AG04450 (cell line): ENCODE measurements at regions not wholly inside any gene's neighbourhood (a gene's known extent, or its start where the extent isn't known, plus 50 kb on each side); places are given as distances from the start of the nearest gene placed in this dataset.

ENCODE experiments used
- CTCF ChIA-PET: fragments of 300-600, 350-600 bp; formaldehyde crosslinking; extraction: SDS; loops from one replicate; lab custom pipeline; 2022; ENCODE audit warnings: antibody characterized with exemption, inconsistent platforms; lab: Charles Lee
- POLR2A ChIA-PET: fragments of 350-600 bp; formaldehyde crosslinking; extraction: SDS; loops from one replicate; lab custom pipeline; 2021; ENCODE audit warnings: antibody characterized with exemption, inconsistent platforms; lab: Yijun Ruan, JAX
- DNase-seq: peaks from one replicate; pipeline ENCODE4 v3.0.0-alpha.2; 2011; ENCODE audit warnings: low read depth, low spot score
- H3K27ac ChIP-seq: one replicate; pipeline ENCODE4 v1.5.1; 2012; ENCODE audit warnings: low read depth, low read length, control low read depth
- H3K27me3 ChIP-seq: one replicate; pipeline ENCODE4 v1.6.0; 2012; ENCODE audit warnings: low read length; ENCODE audit not compliant: control insufficient read depth, insufficient read depth
- H3K4me3 ChIP-seq: 2 replicates; pipeline ENCODE4 v1.5.1; 2011; ENCODE audit warnings: mild to moderate bottlenecking, low read depth, low read length, control low read depth
- H3K9me3 ChIP-seq: 2 replicates; pipeline ENCODE4 v1.5.1; 2012; ENCODE audit warnings: low read length; ENCODE audit not compliant: control insufficient read depth, insufficient read depth
- CTCF ChIP-seq: IDR thresholded peaks from 2 replicates; pipeline ENCODE4 v1.5.1; 2011; ENCODE audit warnings: low read depth, low read length, control low read depth, inconsistent platforms

DNA sequence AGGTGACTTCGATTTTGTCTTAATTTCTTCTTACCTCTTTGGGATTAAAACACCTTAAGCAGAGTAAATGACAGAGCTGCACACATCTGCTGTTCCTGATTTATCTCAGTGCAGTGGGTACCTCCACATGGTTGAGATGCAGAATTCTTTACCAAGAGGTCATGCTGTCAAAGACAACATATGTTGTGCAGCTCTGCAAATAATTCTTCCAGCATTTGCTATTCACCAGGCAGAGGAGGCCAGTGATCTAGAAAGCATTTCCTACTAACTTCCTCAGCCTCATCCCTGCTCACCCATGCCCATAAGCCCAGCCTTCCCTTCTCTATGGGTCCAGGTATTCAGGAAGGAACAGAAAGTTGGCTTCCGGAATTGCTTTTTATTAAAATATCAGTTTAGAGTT lies 109.3 kb downstream of the THBS2 start:
- TF ChIP-seq CTCF = no peak
- Histone ChIP-seq H3K27me3 (no peaks in the 10 kb centered on the region), H3K9me3 (no peaks in the 10 kb centered on the region; the same call in 1 of the 2 replicates), H3K4me3 (no peak overlapping the region), H3K27ac (no peak overlapping the region)
- ChIA-PET POLR2A (no interaction called here), CTCF (interaction anchor here (0.7 kb wide), 1 partner anchor 25 kb away, joined by 4 read pairs; no protein-coding TSS in a partner anchor)
- no peak for DNase-seq

DNA sequence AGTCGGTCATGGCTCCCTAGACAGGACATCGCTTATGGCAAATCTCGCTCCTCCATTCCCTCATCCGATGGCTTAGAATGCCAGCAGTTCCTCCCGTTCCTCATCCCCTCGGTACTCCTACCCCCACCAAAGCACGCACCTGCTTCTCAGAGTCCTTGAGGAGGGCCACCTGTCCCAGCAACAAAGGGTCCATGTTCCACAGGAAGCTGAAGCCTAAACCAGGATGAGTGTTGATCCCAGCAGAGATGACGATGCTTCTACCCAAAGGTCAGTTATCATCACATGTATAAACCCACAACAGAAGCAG lies 111.2 kb downstream of the THBS2 start:
- ChIA-PET CTCF (no interaction called here), POLR2A (no interaction called here)
- DNase-seq = no peak
- Histone ChIP-seq H3K9me3 (no peaks in the 10 kb centered on the region; the same call in 1 of the 2 replicates), H3K27ac (no peak overlapping the region), H3K4me3 (no peak overlapping the region), H3K27me3 (no peaks in the 10 kb centered on the region)
- no peak for TF ChIP-seq CTCF

DNA sequence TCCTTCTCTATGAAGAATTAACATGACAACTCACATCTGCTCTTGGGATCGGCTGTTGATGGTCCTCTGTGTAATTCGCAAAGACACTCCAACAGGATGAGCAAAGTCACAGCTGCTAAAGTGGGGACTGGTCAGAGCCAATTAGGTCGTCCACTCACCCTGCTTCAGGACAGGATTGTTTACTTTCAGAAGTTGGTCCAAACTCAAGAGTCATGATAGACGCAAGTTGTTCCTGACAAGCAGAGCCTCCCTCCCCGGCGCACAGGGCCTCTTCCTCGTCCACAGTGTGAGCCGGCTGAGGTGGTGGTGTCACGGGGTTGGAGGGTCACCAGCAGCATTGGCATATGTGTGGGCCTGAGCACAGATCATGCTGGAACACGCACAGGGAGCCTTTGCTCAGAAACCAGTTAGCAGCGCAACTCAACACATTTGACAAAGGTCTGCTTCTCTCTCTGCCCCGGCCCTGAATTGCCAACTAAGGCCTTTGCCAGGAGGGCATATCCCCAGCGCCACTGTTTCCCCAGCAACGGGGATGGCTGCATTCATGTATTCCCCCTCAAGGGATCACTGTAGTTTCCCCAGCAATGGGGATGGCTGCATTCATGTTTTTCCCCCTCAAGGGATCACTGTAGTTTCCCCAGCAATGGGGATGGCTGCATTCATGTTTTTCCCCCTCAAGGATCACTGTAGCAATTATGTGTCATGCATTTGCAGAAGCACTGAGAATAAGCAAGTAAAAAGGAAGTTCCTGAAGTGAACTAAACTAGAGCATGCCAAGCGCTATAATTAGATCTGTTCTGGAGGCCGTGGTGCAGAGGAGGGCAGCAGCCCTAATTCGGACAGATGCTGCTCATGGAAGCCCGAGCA lies 111.7 kb downstream of the THBS2 start:
- CTCF ChIA-PET = no interaction called here
- H3K9me3 ChIP-seq = no peaks in the 10 kb centered on the region; the same call in 1 of the 2 replicates
- POLR2A ChIA-PET = no interaction called here
- H3K27ac ChIP-seq = no peak overlapping the region
- TF ChIP-seq CTCF = no peak
- DNase-seq = no peak
- H3K4me3 ChIP-seq = no peak overlapping the region
- no peaks in the 10 kb centered on the region for H3K27me3 ChIP-seq

GRCh38 chr6:169140986-169141495 lies 112.6 kb downstream of the THBS2 start:
- CTCF ChIA-PET = no interaction called here
- Histone ChIP-seq H3K27ac (no peak overlapping the region), H3K9me3 (no peaks in the 10 kb centered on the region; the same call in 1 of the 2 replicates), H3K4me3 (no peak overlapping the region), H3K27me3 (no peaks in the 10 kb centered on the region)
- TF ChIP-seq CTCF = no peak
- POLR2A ChIA-PET = no interaction called here
- no peak for DNase-seq
